Psoas muscle (tissue), 7 donors: ENCODE measurements at regions not wholly inside any gene's neighbourhood (a gene's known extent, or its start where the extent isn't known, plus 50 kb on each side); places are given as distances from the start of the nearest gene placed in this dataset.

Experiments
- ATAC-seq, 4 donors: fragments of 200-7000 bp; cut with Tn5 transposase; one replicate each; pipeline ENCODE4 v1.9.1; 2020; ENCODE audit warnings: moderate library complexity in 3 of 4, mild to moderate bottlenecking in 2 of 4
- DNase-seq, 2 donors: peaks; one replicate each; pipeline ENCODE4 v3.0.0-alpha.2; 2020
- H3K27ac ChIP-seq: fragments of 200-600 bp; one replicate; pipeline ENCODE4 v1.8.0; 2022
- H3K27me3 ChIP-seq, 3 donors: fragments of 200-600 bp in 1 of 3; one replicate each; pipeline versions ENCODE4 v1.6.1 to v1.8.0; 2013 to 2022; ENCODE audit warnings: low read length in 2 of 3, mild to moderate bottlenecking in 2 of 3, moderate library complexity in 1 of 3; ENCODE audit not compliant: insufficient read depth in 3 of 3
- H3K36me3 ChIP-seq, 2 donors: fragments of 200-600 bp in 1 of 2; one replicate each; pipeline versions ENCODE4 v1.6.1 to v1.8.0; 2013 to 2022; ENCODE audit warnings: low read depth in 1 of 2, mild to moderate bottlenecking in 1 of 2, moderate library complexity in 1 of 2; ENCODE audit not compliant: insufficient read depth in 1 of 2
- H3K4me1 ChIP-seq: fragments of 200-600 bp; one replicate; pipeline ENCODE4 v1.8.0; 2022
- H3K4me3 ChIP-seq: fragments of 200-600 bp; one replicate; pipeline ENCODE4 v1.8.0; 2022; ENCODE audit warnings: mild to moderate bottlenecking
- H3K9me3 ChIP-seq: fragments of 200-600 bp; one replicate; pipeline ENCODE4 v1.8.0; 2022
- WGBS, 3 donors: extraction: QIAGEN DNeasy Blood & Tissue Kit; methylation state at CpG; one replicate each; pipeline versions ENCODE4 v1.1.6 to v1.1.7; 2013; 5-methylcytosine and 5-hydroxymethylcytosine counted together
- intact Hi-C, 2 donors: fragments of 100-400 bp; cut with DNase I; formaldehyde crosslinking; loops; one replicate each; pipeline versions ENCODE4 v1.11.0 to v1.14.2; 2022
- TF ChIP-seq, protein P1 (sequence below): fragments of 200-600 bp; IDR thresholded peaks from one replicate; pipeline ENCODE4 v1.8.0; 2022; ENCODE audit warnings: antibody characterized with exemption
- donor health status: healthy with polysubstance abuse.
- donor health status: DM: no; HTN: no; CAD: no; lungs with moderate emphysema.
- donor health status: Bipolar disorder and iron deficiency.
- donor health status: healthy.
- donor health status: DM: yes; HTN: yes; CAD: no.
- donor health status: DM: no; HTN: no; CAD: no.
- donor health status: DM: yes; HTN: yes; CAD: no.

DNA sequence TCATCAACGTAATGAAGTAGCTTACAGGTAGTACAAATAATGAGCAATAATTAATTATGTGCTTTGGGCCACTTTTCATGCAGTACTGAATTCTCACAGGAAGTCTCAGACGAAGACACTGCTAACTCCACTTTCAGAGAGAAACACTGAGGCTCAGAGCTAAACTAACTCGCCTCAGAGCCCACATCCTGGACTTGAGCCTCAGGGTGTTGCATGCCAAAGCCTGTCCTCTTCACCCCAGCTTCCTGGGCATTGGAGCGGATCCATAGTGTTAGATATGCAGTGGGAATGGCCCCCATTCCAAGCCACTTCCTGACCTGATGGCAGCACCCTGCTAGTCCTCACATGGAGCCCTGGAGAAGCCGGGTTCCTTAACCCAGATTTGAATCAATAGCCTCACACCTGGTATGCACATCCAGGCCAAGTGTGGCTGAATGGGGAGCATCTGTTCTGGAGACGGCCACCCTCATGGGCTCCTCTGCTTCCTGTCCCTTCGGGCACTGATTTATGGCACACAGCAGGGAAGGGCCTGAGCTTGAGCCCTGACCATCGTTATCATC is 265.1 kb upstream of the ZNF32 start:
- peaks cover 5% of the 10 kb centered on the region for H3K9me3 ChIP-seq
- WGBS, 3 donors: 63 to 78% (median 65%) methylated on average over 8 of the region's 8 CpGs

DNA sequence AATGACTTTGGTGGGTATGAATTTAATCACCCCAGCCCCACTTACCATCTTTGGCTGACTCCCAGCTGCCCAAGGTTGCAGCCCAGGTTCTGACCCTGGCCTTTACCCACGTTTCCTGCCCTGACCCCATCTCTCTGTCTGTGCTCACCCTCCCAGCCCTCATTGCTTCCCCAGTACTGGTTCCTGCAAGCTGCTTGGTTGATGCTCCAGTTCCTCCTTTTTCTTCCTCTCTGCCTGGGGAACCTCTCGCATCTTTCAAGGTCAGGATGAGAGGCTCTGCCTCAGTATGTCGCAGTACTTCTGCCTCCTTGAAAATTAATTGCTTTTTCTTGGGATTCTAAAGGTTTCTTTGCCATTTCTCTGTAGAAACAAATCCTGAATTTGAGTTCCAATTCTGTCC is 263.8 kb upstream of the ZNF32 start:
- H3K4me1 ChIP-seq: peaks cover 14% of the 10 kb centered on the region
- no peak overlapping the region for H3K4me3 ChIP-seq
- 87 to 92% (median 91%) methylated on average over 3 of the region's 3 CpGs for WGBS, 3 donors
- no peak for DNase-seq
- peaks cover 5% of the 10 kb centered on the region for H3K9me3 ChIP-seq
- intact Hi-C loops: no loop called here
- TF ChIP-seq, protein P1, sequence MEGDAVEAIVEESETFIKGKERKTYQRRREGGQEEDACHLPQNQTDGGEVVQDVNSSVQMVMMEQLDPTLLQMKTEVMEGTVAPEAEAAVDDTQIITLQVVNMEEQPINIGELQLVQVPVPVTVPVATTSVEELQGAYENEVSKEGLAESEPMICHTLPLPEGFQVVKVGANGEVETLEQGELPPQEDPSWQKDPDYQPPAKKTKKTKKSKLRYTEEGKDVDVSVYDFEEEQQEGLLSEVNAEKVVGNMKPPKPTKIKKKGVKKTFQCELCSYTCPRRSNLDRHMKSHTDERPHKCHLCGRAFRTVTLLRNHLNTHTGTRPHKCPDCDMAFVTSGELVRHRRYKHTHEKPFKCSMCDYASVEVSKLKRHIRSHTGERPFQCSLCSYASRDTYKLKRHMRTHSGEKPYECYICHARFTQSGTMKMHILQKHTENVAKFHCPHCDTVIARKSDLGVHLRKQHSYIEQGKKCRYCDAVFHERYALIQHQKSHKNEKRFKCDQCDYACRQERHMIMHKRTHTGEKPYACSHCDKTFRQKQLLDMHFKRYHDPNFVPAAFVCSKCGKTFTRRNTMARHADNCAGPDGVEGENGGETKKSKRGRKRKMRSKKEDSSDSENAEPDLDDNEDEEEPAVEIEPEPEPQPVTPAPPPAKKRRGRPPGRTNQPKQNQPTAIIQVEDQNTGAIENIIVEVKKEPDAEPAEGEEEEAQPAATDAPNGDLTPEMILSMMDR: no peak
- H3K27me3 ChIP-seq: no peaks in the 10 kb centered on the region
- H3K27ac ChIP-seq: no peak overlapping the region
- no peak for ATAC-seq
- H3K36me3 ChIP-seq: no peaks in the 10 kb centered on the region

More for the DNA sequence above, 265.1 kb upstream of the ZNF32 start:
- H3K36me3 ChIP-seq: no peaks in the 10 kb centered on the region
- DNase-seq (no peak), ATAC-seq (no peak)
- no peak overlapping the region for H3K4me3 ChIP-seq
- H3K27ac ChIP-seq: no peak overlapping the region
- no peaks in the 10 kb centered on the region for H3K27me3 ChIP-seq
- intact Hi-C loops: no loop called here
- peaks cover 14% of the 10 kb centered on the region for H3K4me1 ChIP-seq
- TF ChIP-seq, protein P1: no peak

DNA sequence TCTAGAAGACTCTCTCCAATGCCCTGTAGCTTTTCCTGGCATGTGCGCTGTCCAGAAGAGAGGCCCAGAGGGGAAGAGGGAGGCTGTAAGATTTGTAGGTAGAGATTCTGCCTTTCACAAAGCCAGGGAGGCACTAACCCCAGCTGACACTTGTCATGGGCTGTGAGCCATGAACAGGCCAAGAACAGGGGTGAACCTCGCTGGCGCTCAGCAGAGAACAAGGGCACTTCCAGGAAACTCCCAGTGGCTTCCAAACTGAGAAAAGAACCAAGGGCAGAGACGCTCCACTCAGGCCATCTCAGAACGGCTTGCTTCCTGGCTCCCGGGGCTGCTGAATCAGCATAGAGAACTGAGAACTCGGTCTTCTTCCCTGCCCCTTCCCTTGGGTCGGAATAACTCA is 257.8 kb upstream of the ZNF32 start:
- no peaks in the 10 kb centered on the region for H3K36me3 ChIP-seq
- no peaks in the 10 kb centered on the region for H3K27me3 ChIP-seq
- peak in 2 of 4 donors; percentile 19 to 41 for ATAC-seq
- intact Hi-C loops: no loop called here
- H3K4me1 ChIP-seq: peaks cover 26% of the 10 kb centered on the region
- DNase-seq: no peak
- WGBS, 3 donors: 13 to 17% (median 15%) methylated on average over 8 of the region's 8 CpGs
- peak overlapping the region; percentile 20 for H3K27ac ChIP-seq
- H3K9me3 ChIP-seq: no peaks in the 10 kb centered on the region
- TF ChIP-seq, protein P1: no peak
- no peak overlapping the region for H3K4me3 ChIP-seq

DNA sequence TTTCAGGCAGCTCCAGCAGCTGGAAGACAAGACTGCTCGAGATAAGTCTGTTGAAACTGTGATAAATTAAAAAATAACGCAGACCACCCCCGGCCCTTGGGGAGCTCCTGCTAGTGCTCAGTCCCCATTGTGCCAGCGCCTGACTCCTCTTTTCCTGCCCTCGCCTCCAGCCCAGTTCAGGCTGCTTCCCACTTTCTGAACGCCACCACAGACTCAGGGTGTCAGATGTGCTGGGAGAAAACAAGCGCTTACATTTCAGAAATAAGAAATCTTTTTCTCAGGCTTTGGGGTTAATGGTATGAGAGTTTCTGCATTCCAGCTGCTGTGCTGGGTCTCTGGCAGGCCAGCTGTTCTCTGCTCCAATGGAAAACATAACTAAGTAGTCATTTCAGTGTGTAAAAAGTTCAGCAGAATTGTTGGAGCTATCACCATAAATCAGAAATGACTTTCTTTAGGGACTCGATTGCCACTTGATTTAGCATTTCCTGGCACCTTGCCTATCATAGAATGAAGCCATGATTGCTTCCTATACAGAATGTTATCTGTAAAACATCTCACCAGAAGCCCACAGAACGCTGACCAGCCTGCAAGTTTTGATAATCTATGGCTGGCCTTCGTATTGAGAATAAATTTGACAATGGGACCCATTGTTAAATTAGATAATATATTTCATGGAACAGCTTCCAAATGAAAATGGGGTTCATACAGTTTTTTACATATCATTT is 257.0 kb upstream of the ZNF32 start:
- H3K36me3 ChIP-seq: no peaks in the 10 kb centered on the region
- H3K4me3 ChIP-seq: no peak overlapping the region
- H3K9me3 ChIP-seq: no peaks in the 10 kb centered on the region
- no peaks in the 10 kb centered on the region for H3K27me3 ChIP-seq
- 34 to 50% (median 37%) methylated on average over 10 of the region's 10 CpGs for WGBS, 3 donors
- peak in 1 of 2 donors; percentile 56 for DNase-seq
- ATAC-seq: peak in 2 of 4 donors; percentile 46 to 54
- intact Hi-C loops: no loop called here
- TF ChIP-seq, protein P1: no peak
- H3K4me1 ChIP-seq: peaks cover 17% of the 10 kb centered on the region
- no peak overlapping the region for H3K27ac ChIP-seq
